Transverse colon (tissue), 4 donors: ENCODE measurements at regions not wholly inside any gene's neighbourhood (a gene's known extent, or its start where the extent isn't known, plus 50 kb on each side); places are given as distances from the start of the nearest gene placed in this dataset.

Experiments
- DNase-seq: peaks from one replicate; pipeline ENCODE4 v3.0.0-alpha.2; 2019
- H3K27ac ChIP-seq, 4 donors: fragments of 200-600 bp; sonication (generic); 2 replicates each; pipeline ENCODE4 v1.5.1; 2016 to 2018; ENCODE audit warnings: inconsistent platforms in 4 of 4
- H3K27me3 ChIP-seq: fragments of 200-600 bp; sonication (generic); 2 replicates; pipeline ENCODE4 v1.5.1; 2017; ENCODE audit warnings: inconsistent platforms
- H3K36me3 ChIP-seq, 4 donors: fragments of 200-600 bp; sonication (generic); 2 replicates each; pipeline ENCODE4 v1.5.1; 2017 to 2019; ENCODE audit warnings: inconsistent platforms in 4 of 4
- H3K4me1 ChIP-seq, 4 donors: fragments of 200-600 bp; sonication (generic); 2 replicates each; pipeline ENCODE4 v1.5.1; 2017 to 2020; ENCODE audit warnings: inconsistent platforms in 4 of 4
- H3K4me3 ChIP-seq, 4 donors: fragments of 200-600 bp; sonication (generic); 1 replicate in 1 of 4; 2 replicates in 3 of 4; pipeline versions ENCODE4 v1.5.1 to v1.6.1; 2017 to 2019; ENCODE audit warnings: inconsistent platforms in 4 of 4
- H3K9me3 ChIP-seq, 2 donors: fragments of 200-600 bp; sonication (generic); 2 replicates each; pipeline ENCODE4 v1.5.1; 2017 to 2019; ENCODE audit warnings: inconsistent platforms in 2 of 2
- EP300 ChIP-seq: sonication (generic); formaldehyde crosslinking; IDR thresholded peaks from one replicate; pipeline ENCODE4 v1.6.1; 2017; ENCODE audit warnings: antibody characterized with exemption, low read depth
- POLR2A ChIP-seq: fragments of 450-650 bp; IDR thresholded peaks from one replicate; pipeline ENCODE4 v1.6.1; 2016; ENCODE audit warnings: antibody characterized with exemption, mild to moderate bottlenecking, moderate library complexity
- POLR2AphosphoS5 ChIP-seq, 3 donors: sonication (generic); formaldehyde crosslinking; IDR thresholded peaks; one replicate each; pipeline ENCODE4 v1.6.1; 2016; ENCODE audit warnings: antibody characterized with exemption in 3 of 3
- WGBS, 2 donors: methylation state at CpG; one replicate each; pipeline ENCODE4 v1.1.5; 2018; ENCODE audit warnings: low coverage in 1 of 2; 5-methylcytosine and 5-hydroxymethylcytosine counted together
- in situ Hi-C, 4 donors: fragments of 200-750 bp; cut with MboI; loops; one replicate each; pipeline versions ENCODE4 v1.15.0 to v1.15.1; 2017; ENCODE audit warnings: low sequenced_read_pairs in 3 of 4, low pct_ligation_motif_present in 1 of 4, low pct_unique_long_range_greater_than_20kb in 1 of 4
- intact Hi-C: fragments of 100-400 bp; cut with DNase I; formaldehyde crosslinking; loops from one replicate; pipeline ENCODE4 v1.15.1; 2023; ENCODE audit warnings: low total_unique reads
- TF ChIP-seq, protein P1 (sequence below), 5 experiments: fragments of 200-600 bp in 3 of 5; fragments of 450-650 bp in 2 of 5; sonication (generic) in 3 of 5; IDR thresholded peaks; 1 replicate in 2 of 5; 2 replicates in 3 of 5; pipeline ENCODE4 v1.5.1; 2016 to 2017; ENCODE audit warnings: antibody characterized with exemption in 5 of 5, inconsistent platforms in 3 of 5, mild to moderate bottlenecking in 2 of 5, moderate library complexity in 1 of 5

- H3K4me3 ChIP-seq = no peak overlapping the region
- no peaks in the 10 kb centered on the region for H3K27me3 ChIP-seq
- DNase-seq = no peak
- H3K4me1 ChIP-seq = peaks cover 0 to 4% (median 0%) of the 10 kb centered on the region in 4 donors
- H3K9me3 ChIP-seq = no peaks in the 10 kb centered on the region
- H3K36me3 ChIP-seq = no peaks in the 10 kb centered on the region
- 62 to 64% methylated on average over 3 of the region's 3 CpGs for WGBS, 2 donors
- peak overlapping the region in 1 of 4 donors; percentile 50 for H3K27ac ChIP-seq
- in situ Hi-C loops (no loop called here), intact Hi-C loops (no loop called here)
- TF ChIP-seq, protein P1, sequence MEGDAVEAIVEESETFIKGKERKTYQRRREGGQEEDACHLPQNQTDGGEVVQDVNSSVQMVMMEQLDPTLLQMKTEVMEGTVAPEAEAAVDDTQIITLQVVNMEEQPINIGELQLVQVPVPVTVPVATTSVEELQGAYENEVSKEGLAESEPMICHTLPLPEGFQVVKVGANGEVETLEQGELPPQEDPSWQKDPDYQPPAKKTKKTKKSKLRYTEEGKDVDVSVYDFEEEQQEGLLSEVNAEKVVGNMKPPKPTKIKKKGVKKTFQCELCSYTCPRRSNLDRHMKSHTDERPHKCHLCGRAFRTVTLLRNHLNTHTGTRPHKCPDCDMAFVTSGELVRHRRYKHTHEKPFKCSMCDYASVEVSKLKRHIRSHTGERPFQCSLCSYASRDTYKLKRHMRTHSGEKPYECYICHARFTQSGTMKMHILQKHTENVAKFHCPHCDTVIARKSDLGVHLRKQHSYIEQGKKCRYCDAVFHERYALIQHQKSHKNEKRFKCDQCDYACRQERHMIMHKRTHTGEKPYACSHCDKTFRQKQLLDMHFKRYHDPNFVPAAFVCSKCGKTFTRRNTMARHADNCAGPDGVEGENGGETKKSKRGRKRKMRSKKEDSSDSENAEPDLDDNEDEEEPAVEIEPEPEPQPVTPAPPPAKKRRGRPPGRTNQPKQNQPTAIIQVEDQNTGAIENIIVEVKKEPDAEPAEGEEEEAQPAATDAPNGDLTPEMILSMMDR (IDR thresholded peaks at IDR 0.05) = no peak
- TF ChIP-seq POLR2A = no peak
- no peak for TF ChIP-seq POLR2AphosphoS5 (IDR thresholded peaks at IDR 0.05)
- TF ChIP-seq EP300 = no peak
Observed at GRCh38 chr4:107248571-107248970, 212.5 kb upstream of the DKK2 start.

- WGBS, 2 donors = 0% methylated on average over 1 of the region's 1 CpG
- Histone ChIP-seq H3K36me3 (no peaks in the 10 kb centered on the region), H3K4me3 (no peak overlapping the region), H3K27ac (peak overlapping the region in 2 of 4 donors; percentile 30 to 50), H3K4me1 (peaks cover 0 to 4% (median 0%) of the 10 kb centered on the region in 4 donors), H3K9me3 (no peaks in the 10 kb centered on the region), H3K27me3 (no peaks in the 10 kb centered on the region)
- no peak for TF ChIP-seq POLR2A
- TF ChIP-seq POLR2AphosphoS5 (IDR thresholded peaks at IDR 0.05) = peak; percentile 11 to 79 (median 64)
- DNase-seq = no peak
- in situ Hi-C loops (no loop called here), intact Hi-C loops (no loop called here)
Observed at GRCh38 chr4:107247738-107248137, 211.6 kb upstream of the DKK2 start.

GRCh38 chr4:107246761-107247160 lies 210.6 kb upstream of the DKK2 start:
- in situ Hi-C loops = no loop called here
- H3K4me1 ChIP-seq = peaks cover 0 to 4% (median 0%) of the 10 kb centered on the region in 4 donors
- TF ChIP-seq POLR2AphosphoS5 (IDR thresholded peaks at IDR 0.05) = no peak
- TF ChIP-seq EP300 = no peak
- TF ChIP-seq, protein P1 (IDR thresholded peaks at IDR 0.05) = no peak
- TF ChIP-seq POLR2A = no peak
- H3K9me3 ChIP-seq = no peaks in the 10 kb centered on the region
- intact Hi-C loops = no loop called here
- H3K4me3 ChIP-seq = no peak overlapping the region
- no peak for DNase-seq
- no peaks in the 10 kb centered on the region for H3K36me3 ChIP-seq
- 75 to 80% methylated on average over 1 of the region's 1 CpG for WGBS, 2 donors
- no peaks in the 10 kb centered on the region for H3K27me3 ChIP-seq
- H3K27ac ChIP-seq = no peak overlapping the region

DNA sequence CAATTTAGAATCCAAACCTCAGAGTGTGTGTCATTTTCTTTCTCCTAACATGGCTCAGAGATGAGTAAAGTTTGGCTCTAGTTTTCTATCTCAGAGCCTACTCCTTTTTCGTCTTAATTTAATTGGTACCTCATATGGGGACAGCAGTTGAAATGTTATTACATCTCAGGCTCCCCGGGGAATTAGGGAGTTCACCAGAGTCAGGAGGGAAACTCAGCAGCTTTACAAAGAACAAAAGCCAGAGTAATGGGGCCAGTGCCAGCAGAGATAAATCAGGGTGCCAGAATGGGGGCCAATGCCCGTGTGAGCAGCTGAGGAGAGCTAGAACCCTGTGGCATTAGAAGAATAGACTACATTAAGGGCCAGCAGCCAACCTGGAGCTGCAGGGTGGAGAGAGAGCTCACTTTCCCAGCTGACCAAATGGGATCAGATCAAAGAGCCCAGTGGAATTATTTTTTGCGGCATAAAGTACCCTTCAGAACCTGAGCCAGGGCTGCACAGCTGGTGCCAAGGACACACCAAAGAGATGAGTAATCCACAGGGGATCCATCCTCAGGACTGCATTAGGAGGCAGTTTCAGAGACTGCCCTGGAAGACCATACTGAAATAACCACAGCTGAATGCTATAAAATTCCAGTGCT lies 207.1 kb upstream of the DKK2 start:
- DNase-seq = peak; percentile 35

More for the DNA sequence above, 207.1 kb upstream of the DKK2 start:
- Histone ChIP-seq H3K27ac (peak overlapping the region in 3 of 4 donors; percentile 4 to 56 (median 52)), H3K4me3 (no peak overlapping the region), H3K9me3 (no peaks in the 10 kb centered on the region), H3K36me3 (no peaks in the 10 kb centered on the region), H3K27me3 (no peaks in the 10 kb centered on the region), H3K4me1 (peaks cover 0 to 4% (median 0%) of the 10 kb centered on the region in 4 donors)
- TF ChIP-seq POLR2AphosphoS5 (IDR thresholded peaks at IDR 0.05) = peak in 2 of 3 donors; percentile 49 to 62
- TF ChIP-seq, protein P1 (IDR thresholded peaks at IDR 0.05) = no peak
- 37 to 45% methylated on average over 3 to 4 of the region's 4 CpGs for WGBS, 2 donors
- intact Hi-C loops = no loop called here
- in situ Hi-C loops = no loop called here
